GM19372 (cell line): ENCODE measurements at regions not wholly inside any gene's neighbourhood (a gene's known extent, or its start where the extent isn't known, plus 50 kb on each side); places are given as distances from the start of the nearest gene placed in this dataset.
"Not testable (repeated sequence)": the region's sequence is repeated elsewhere in the genome, so short reads cannot be mapped to it uniquely, and the experiment has no call there.

Experiments
- ATAC-seq: cut with Tn5 transposase; IDR thresholded peaks from one replicate; pipeline ENCODE4 v1.9.1; 2021; ENCODE audit warnings: mild to moderate bottlenecking, low read depth, moderate library complexity; ENCODE audit not compliant: unreplicated experiment

GRCh38 chr3:20924646-20925385 lies 738.8 kb upstream of the SGO1 start:
- no peak for ATAC-seq

GRCh38 chr3:20921112-20921511 lies 735.1 kb upstream of the SGO1 start:
- not testable (repeated sequence) for ATAC-seq

GRCh38 chr3:20916951-20917606 lies 731.1 kb upstream of the SGO1 start:
- ATAC-seq: no peak

GRCh38 chr3:20914310-20914709 lies 728.3 kb upstream of the SGO1 start:
- no peak for ATAC-seq

GRCh38 chr3:20912406-20912805 lies 726.4 kb upstream of the SGO1 start:
- ATAC-seq: no peak

- ATAC-seq: no peak
Measured at GRCh38 chr3:20909511-20909910, 723.5 kb upstream of the SGO1 start.

GRCh38 chr3:20905210-20905805 lies 719.3 kb upstream of the SGO1 start:
- no peak for ATAC-seq

- ATAC-seq: no peak
Measured at GRCh38 chr3:20904671-20905070, 718.7 kb upstream of the SGO1 start.

GRCh38 chr3:20898962-20899361 lies 713.0 kb upstream of the SGO1 start:
- no peak for ATAC-seq

GRCh38 chr3:20890111-20890519 lies 704.1 kb upstream of the SGO1 start:
- no peak for ATAC-seq

- ATAC-seq: no peak
Measured at GRCh38 chr3:20878691-20879090, 692.7 kb upstream of the SGO1 start.

GRCh38 chr3:20873235-20873634 lies 687.2 kb upstream of the SGO1 start:
- ATAC-seq: no peak

- ATAC-seq: no peak
Measured at GRCh38 chr3:20870106-20870899, 684.3 kb upstream of the SGO1 start.

GRCh38 chr3:20865803-20866202 lies 679.8 kb upstream of the SGO1 start:
- no peak for ATAC-seq

- no peak for ATAC-seq
Measured at GRCh38 chr3:20861454-20861853, 675.4 kb upstream of the SGO1 start.

GRCh38 chr3:20857636-20858035 lies 671.6 kb upstream of the SGO1 start:
- ATAC-seq: no peak

- no peak for ATAC-seq
Measured at GRCh38 chr3:20853890-20854289, 667.9 kb upstream of the SGO1 start.

- no peak for ATAC-seq
Measured at GRCh38 chr3:20852712-20853111, 666.7 kb upstream of the SGO1 start.

- ATAC-seq: no peak
Measured at GRCh38 chr3:20849975-20850374, 664.0 kb upstream of the SGO1 start.

GRCh38 chr3:20846832-20847231 lies 660.8 kb upstream of the SGO1 start:
- no peak for ATAC-seq

- ATAC-seq: no peak
Measured at GRCh38 chr3:20846066-20846465, 660.1 kb upstream of the SGO1 start.
